Thyroid gland (tissue), 4 donors: ENCODE measurements at regions not wholly inside any gene's neighbourhood (a gene's known extent, or its start where the extent isn't known, plus 50 kb on each side); places are given as distances from the start of the nearest gene placed in this dataset.
"Not testable (repeated sequence)": the region's sequence is repeated elsewhere in the genome, so short reads cannot be mapped to it uniquely, and the experiment has no call there.

Source experiments
- POLR2A ChIP-seq, 2 donors: fragments of 450-650 bp; IDR thresholded peaks; one replicate each; pipeline ENCODE4 v1.6.1; 2017; ENCODE audit warnings: antibody characterized with exemption in 2 of 2, mild to moderate bottlenecking in 2 of 2, moderate library complexity in 1 of 2
- TF ChIP-seq, protein P1 (sequence below), 6 experiments: fragments of 200-600 bp in 3 of 6; fragments of 450-650 bp in 3 of 6; sonication (generic) in 3 of 6; IDR thresholded peaks; one replicate each; pipeline ENCODE4 v1.5.1; 2016 to 2019; ENCODE audit warnings: antibody characterized with exemption in 6 of 6, mild to moderate bottlenecking in 2 of 6, inconsistent platforms in 1 of 6, moderate library complexity in 1 of 6

DNA sequence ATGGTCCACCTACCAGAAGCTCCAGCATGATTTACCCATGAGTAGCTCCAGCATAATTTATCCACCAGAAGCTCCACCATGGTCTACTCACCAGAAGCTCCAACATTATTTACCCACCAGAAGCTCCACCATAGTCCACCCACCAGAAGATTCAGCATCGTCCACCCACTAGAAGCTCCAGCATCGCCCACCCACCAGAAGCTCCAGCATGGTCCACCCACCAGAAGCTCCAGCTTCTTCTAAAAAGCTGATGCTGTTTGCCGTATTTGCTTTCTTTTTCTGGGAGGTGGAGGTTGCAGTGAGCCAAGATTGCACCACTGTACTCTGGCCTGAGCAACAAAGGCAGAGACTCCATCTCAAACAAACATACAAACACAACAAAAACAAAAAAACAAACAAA, 136.2 kb upstream of the TPTE start:
- TF ChIP-seq, protein P1, sequence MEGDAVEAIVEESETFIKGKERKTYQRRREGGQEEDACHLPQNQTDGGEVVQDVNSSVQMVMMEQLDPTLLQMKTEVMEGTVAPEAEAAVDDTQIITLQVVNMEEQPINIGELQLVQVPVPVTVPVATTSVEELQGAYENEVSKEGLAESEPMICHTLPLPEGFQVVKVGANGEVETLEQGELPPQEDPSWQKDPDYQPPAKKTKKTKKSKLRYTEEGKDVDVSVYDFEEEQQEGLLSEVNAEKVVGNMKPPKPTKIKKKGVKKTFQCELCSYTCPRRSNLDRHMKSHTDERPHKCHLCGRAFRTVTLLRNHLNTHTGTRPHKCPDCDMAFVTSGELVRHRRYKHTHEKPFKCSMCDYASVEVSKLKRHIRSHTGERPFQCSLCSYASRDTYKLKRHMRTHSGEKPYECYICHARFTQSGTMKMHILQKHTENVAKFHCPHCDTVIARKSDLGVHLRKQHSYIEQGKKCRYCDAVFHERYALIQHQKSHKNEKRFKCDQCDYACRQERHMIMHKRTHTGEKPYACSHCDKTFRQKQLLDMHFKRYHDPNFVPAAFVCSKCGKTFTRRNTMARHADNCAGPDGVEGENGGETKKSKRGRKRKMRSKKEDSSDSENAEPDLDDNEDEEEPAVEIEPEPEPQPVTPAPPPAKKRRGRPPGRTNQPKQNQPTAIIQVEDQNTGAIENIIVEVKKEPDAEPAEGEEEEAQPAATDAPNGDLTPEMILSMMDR (IDR thresholded peaks at IDR 0.05) = not testable (repeated sequence)
- TF ChIP-seq POLR2A (IDR thresholded peaks at IDR 0.05) = not testable (repeated sequence)
